ENCODE measurements at regions not wholly inside any gene's neighbourhood (a gene's known extent, or its start where the extent isn't known, plus 50 kb on each side); places are given as distances from the start of the nearest gene placed in this dataset.

- H3K27me3 ChIP-seq (ENCODE audit: control insufficient read depth, insufficient read depth, low read length) = no peaks in the 10 kb centered on the region
- FAIRE-seq (no peak), DNase-seq (peak in 2 of 5 donors; percentile 74 to 91)
- H3K9me3 ChIP-seq (ENCODE audit: control insufficient read depth in 2 of 3, insufficient read depth in 1 of 3, low read length in 3 of 3) = no peaks in the 10 kb centered on the region
- no peak overlapping the region for H3K9ac ChIP-seq (ENCODE audit: low read length in 3 of 3)
- intact Hi-C loops (cut with DNase I) = no loop called here
- H3K36me3 ChIP-seq (ENCODE audit: control insufficient read depth in 2 of 3, insufficient read depth in 3 of 3, low read length in 3 of 3) = no peaks in the 10 kb centered on the region
- no peak for TF ChIP-seq CTCF (IDR thresholded peaks at IDR 0.05; ENCODE audit: borderline replicate concordance, extremely low read depth, insufficient read depth)
- H3K4me3 ChIP-seq (ENCODE audit: low read length in 3 of 3) = no peak overlapping the region
- H3K27ac ChIP-seq (ENCODE audit: low read depth in 2 of 2, low read length in 2 of 2) = peak overlapping the region in 1 of 2 donors; percentile 36
- H3K4me1 ChIP-seq (ENCODE audit: control insufficient read depth in 2 of 3, insufficient read depth in 2 of 3, low read depth in 1 of 3, low read length in 3 of 3) = peaks cover 0 to 11% (median 3%) of the 10 kb centered on the region in 3 donors
These were observed 233.0 kb downstream of the FAM76B start for GRCh38 chr11:95556342-95557163.

- Histone ChIP-seq H3K9me3 (ENCODE audit: control insufficient read depth in 2 of 3, insufficient read depth in 1 of 3, low read length in 3 of 3) (no peaks in the 10 kb centered on the region), H3K36me3 (ENCODE audit: control insufficient read depth in 2 of 3, insufficient read depth in 3 of 3, low read length in 3 of 3) (no peaks in the 10 kb centered on the region), H3K27ac (ENCODE audit: low read depth in 2 of 2, low read length in 2 of 2) (no peak overlapping the region), H3K4me1 (ENCODE audit: control insufficient read depth in 2 of 3, insufficient read depth in 2 of 3, low read depth in 1 of 3, low read length in 3 of 3) (peaks cover 0 to 11% (median 3%) of the 10 kb centered on the region in 3 donors), H3K4me3 (ENCODE audit: low read length in 3 of 3) (no peak overlapping the region), H3K9ac (ENCODE audit: low read length in 3 of 3) (no peak overlapping the region), H3K27me3 (ENCODE audit: control insufficient read depth, insufficient read depth, low read length) (no peaks in the 10 kb centered on the region)
- no peak for FAIRE-seq
- intact Hi-C loops (cut with DNase I) = no loop called here
- no peak for TF ChIP-seq CTCF (IDR thresholded peaks at IDR 0.05; ENCODE audit: borderline replicate concordance, extremely low read depth, insufficient read depth)
- DNase-seq = no peak
These were observed 233.6 kb downstream of the FAM76B start for GRCh38 chr11:95556011-95556341.

GRCh38 chr11:95554911-95555310 is 234.7 kb downstream of the FAM76B start:
- H3K9me3 ChIP-seq (ENCODE audit: control insufficient read depth in 2 of 3, insufficient read depth in 1 of 3, low read length in 3 of 3) = no peaks in the 10 kb centered on the region

More at GRCh38 chr11:95554911-95555310, 234.7 kb downstream of the FAM76B start:
- H3K4me3 ChIP-seq (ENCODE audit: low read length in 3 of 3) = no peak overlapping the region
- no peaks in the 10 kb centered on the region for H3K27me3 ChIP-seq (ENCODE audit: control insufficient read depth, insufficient read depth, low read length)
- DNase-seq = no peak
- peaks cover 0 to 11% (median under 1%) of the 10 kb centered on the region in 3 donors for H3K4me1 ChIP-seq (ENCODE audit: control insufficient read depth in 2 of 3, insufficient read depth in 2 of 3, low read depth in 1 of 3, low read length in 3 of 3)
- no peaks in the 10 kb centered on the region for H3K36me3 ChIP-seq (ENCODE audit: control insufficient read depth in 2 of 3, insufficient read depth in 3 of 3, low read length in 3 of 3)
- H3K9ac ChIP-seq (ENCODE audit: low read length in 3 of 3) = no peak overlapping the region
- no peak for TF ChIP-seq CTCF (IDR thresholded peaks at IDR 0.05; ENCODE audit: borderline replicate concordance, extremely low read depth, insufficient read depth)
- intact Hi-C loops (cut with DNase I) = no loop called here
- H3K27ac ChIP-seq (ENCODE audit: low read depth in 2 of 2, low read length in 2 of 2) = no peak overlapping the region
- FAIRE-seq = no peak
